SU-DHL-6 (cell line): ENCODE measurements at regions not wholly inside any gene's neighbourhood (a gene's known extent, or its start where the extent isn't known, plus 50 kb on each side); places are given as distances from the start of the nearest gene placed in this dataset.

Experiments used
- CTCF ChIP-seq: fragments of 200-600 bp; sonication (generic); IDR thresholded peaks from one replicate; pipeline ENCODE4 v1.5.1; 2017; ENCODE audit warnings: antibody characterized with exemption, mild to moderate bottlenecking, low read length, moderate library complexity; ENCODE audit not compliant: insufficient read depth, poor library complexity, severe bottlenecking
- EZH2phosphoT487 ChIP-seq: fragments of 200-600 bp; sonication (generic), shearing (Covaris generic); conservative IDR thresholded peaks from 2 replicates; pipeline ENCODE4 v1.6.1; 2018; ENCODE audit warnings: mild to moderate bottlenecking, antibody characterized with exemption, low read length, moderate library complexity, mixed read lengths

- TF ChIP-seq CTCF, result no peak
- no peak for TF ChIP-seq EZH2phosphoT487
Observed at GRCh38 chr2:216318521-216318874, 53.8 kb downstream of the MARCHF4 start.
